CD4-positive, alpha-beta T cell treated with Interleukin-2 at 100 ng/mL for 4 hours (primary cell): ENCODE measurements at regions not wholly inside any gene's neighbourhood (a gene's known extent, or its start where the extent isn't known, plus 50 kb on each side); places are given as distances from the start of the nearest gene placed in this dataset.

Experiments used
- DNase-seq: peaks from one replicate; pipeline ENCODE4 v3.0.0-alpha.2; 2020; ENCODE audit warnings: low spot score

DNA sequence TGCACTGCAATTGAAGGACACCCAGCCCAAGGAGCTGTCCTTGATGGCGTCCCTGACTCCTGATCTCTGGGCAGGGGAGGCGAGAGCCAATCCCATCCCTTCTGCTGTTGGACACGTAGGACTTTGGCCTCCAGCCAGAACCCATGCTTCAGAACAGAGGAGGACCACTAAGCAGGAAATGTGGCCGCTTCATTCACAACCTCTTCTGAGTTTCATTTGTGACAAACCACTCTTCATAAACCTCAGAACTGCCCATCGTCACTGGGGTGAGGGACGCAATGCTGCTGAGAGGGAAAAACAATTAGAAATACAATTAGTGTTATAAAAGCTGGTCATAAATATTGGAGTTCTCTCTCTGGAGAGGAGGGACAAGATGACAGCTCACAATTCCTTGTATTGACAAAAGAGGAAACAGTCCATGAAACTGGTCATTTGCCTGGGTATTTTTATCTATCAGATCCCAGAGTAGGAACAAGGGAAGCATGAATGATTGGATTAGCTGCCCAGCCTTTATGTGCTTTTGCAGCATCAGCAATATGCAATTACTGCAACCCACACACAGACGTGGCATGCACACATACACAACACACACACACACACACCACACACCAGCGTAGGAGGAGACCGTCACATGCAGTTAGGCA is 216.5 kb upstream of the CADM1 start:
- no peak for DNase-seq

- DNase-seq: no peak
These were observed 214.7 kb upstream of the CADM1 start for GRCh38 chr11:115718945-115719344.

- DNase-seq: no peak
These were observed 213.9 kb upstream of the CADM1 start for GRCh38 chr11:115718106-115718505.

GRCh38 chr11:115716601-115717529 is 212.7 kb upstream of the CADM1 start:
- no peak for DNase-seq

- DNase-seq: no peak
These were observed 211.9 kb upstream of the CADM1 start for GRCh38 chr11:115716080-115716479.

DNA sequence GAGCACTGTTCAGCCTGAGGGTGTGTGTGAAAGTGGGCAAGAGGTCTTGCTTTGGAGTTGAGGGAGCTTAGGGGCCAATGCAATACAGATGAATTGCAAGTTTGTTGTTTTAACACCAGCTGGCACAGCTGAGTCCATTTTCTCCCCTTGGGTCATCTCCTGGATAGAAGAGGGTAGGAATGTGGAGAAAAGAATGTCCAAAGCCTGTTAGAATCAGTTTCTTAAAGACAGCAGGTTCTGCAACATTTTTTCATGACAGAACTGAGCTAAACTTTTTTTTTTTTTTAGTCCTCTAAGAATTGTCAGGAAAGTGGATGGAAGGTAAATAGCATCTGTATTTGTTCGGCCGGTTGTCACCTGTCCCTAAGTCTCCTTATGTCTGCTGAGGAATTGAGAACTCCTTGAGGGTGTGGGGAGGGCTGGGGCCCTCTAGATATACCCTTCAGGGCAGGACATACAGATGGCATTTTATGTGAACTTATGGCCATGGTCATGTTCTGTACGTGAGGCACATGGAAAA is 211.1 kb upstream of the CADM1 start:
- DNase-seq: no peak

DNA sequence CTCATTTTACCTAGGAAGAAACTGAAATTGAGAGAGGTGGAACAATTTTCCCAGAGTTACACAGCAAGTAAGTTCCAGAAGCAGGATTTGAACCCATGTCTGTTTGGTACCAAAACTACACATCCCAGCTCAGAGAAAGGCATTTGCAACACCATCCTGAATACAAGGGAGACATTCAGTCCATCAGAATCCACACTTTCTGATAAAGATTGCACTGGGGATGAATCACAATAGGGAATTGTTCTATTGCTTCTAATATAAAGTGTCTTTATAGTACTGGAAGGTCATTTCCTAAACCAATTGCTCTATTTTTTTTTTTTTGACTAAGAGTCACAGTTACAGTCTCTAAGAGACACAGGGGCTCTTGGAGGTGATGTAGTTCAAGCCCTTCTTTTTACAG is 208.1 kb upstream of the CADM1 start:
- no peak for DNase-seq

GRCh38 chr11:115710980-115711379 is 206.8 kb upstream of the CADM1 start:
- DNase-seq: no peak

DNA sequence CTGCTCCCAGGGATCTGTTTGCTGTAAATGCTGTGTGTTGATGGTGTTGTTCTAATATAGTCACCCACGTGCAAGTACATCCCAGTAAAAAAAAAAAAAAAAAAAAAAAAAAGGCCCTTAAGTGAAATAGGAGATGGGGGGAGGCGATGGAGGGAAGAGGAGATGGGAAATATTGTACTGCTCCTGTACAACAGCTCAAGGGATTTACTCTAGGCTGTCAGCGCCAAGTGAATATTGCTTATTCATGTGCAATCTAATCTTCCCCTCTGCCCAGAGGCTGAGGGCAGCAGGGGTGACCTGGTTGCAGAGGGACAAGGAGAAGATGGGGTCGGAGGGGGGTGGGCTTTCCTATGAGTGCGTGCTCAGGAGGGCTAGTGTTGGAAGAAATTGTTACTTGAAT is 206.2 kb upstream of the CADM1 start:
- no peak for DNase-seq

GRCh38 chr11:115709297-115709696 is 205.1 kb upstream of the CADM1 start:
- no peak for DNase-seq

GRCh38 chr11:115707180-115707905 is 203.1 kb upstream of the CADM1 start:
- no peak for DNase-seq

DNA sequence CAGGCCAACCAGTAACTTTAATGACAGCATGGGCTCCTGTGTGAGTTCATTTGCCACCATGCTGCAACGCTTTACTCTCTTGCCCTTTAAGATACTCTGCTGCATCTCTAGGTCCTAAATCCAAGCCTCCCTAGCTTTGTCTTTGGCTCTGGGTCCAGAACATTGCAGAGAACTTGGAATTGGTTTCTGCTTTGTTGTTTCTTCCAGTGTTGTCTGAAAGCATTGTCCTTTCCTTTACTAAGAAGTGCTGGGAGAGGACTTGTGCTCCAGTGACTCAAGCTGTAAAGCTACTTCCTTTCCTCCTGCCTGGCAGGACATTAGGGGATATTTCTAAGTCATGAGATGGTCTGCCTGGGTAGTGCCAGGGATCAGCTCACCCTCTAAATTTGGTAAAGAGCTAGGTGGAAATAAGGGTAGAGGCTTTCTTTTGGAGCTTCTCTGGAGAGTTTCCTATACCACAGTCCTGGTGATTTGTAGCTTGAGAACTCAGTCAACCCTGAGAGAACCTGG is 202.5 kb upstream of the CADM1 start:
- no peak for DNase-seq

DNA sequence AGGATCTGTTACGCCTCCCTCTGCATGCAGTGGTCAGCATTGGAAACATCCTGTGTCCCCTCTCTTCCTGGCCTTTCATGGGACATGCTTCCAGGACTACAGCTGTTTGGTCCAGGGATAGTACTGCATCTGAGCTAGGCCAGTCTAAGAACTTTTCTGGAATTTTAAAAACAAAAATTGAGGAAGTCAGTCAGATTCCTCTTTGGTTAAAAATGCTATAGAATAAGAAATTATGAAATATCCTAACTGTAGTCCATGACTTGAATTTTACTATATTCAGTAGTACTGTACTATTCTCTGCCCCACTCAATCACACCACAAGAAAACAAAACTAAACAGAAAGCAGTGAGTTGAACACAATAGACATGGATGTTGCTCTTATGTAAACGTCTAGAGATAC is 201.0 kb upstream of the CADM1 start:
- DNase-seq: no peak

- no peak for DNase-seq
These were observed 197.0 kb upstream of the CADM1 start for GRCh38 chr11:115700981-115701875.

DNA sequence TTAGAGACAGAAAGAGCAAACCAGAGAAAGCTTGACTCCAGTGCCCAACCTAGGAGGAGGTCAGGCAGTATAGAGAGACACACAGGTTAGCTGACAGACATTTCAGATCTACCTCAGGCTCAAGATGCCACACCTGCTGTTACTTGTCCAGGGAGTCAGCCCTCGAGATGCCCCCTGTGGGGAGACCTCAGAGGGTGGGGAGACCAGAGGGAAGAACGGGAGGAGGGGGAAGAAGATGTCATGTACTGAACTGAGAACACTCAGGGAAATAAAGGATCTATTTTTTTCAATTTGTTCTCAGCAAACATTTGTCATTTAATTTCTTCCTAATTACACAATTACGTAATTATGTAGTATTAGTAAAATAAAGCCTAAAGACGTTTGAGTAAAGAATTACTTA is 196.3 kb upstream of the CADM1 start:
- DNase-seq: no peak

DNA sequence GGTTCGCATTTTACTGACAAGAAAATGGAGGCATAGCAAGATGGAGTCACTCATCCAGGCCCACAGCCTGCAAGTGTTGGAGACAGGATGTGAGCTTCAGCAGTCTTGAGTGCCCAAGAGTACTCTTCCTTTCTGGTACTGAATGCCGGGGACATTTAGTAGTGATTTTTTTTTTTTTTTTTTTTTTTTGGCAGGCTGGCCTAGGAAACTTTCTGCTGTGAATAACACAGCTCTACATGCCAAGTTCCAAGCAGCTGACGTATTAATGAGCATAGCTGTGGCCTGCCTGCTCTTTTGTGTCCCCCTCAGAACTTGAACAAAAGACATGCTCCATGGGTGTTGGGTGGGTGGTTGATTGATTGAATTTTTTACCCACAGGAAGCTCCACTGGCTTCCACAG is 195.5 kb upstream of the CADM1 start:
- DNase-seq: no peak

DNA sequence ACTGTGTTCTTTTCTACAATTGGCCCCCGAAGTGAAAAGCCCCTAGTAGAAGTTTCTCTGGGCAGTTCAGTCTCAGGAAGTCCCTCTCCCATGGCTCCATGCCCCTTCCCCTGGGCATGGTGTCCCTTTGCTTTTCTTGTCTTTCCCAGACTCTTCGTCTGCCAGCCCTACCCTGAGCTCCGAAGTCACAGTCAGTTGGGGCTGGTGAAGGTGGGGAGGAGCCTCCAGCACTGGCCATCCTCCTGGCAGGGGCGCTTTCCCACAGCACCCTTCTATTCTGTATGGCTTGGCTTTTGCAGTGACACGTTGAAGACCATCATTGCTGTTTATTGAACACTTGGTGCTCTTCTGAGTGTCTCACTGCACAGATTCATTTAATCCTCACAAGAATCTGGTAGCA is 195.1 kb upstream of the CADM1 start:
- no peak for DNase-seq

DNA sequence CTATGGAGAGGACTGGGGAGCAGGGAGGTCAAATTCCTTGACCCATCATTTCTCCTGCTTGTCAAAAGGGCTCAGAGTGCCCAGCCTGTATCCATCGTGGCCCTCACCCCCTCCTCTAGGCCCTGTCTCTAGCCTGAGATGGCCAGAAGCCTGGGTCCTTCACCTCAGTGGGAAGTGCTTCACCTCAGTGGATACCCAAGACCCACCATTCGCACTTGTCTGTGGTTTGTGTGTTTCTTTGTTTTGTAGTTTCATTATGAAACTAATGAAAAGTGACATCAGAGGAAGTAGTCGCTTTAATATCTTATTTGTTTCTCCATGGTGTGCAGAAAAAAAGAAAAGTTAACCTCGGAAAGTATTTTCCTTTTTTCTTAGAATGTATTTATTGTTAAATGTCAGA is 194.0 kb upstream of the CADM1 start:
- DNase-seq: no peak

- DNase-seq: no peak
These were observed 192.3 kb upstream of the CADM1 start for GRCh38 chr11:115696563-115696962.

- no peak for DNase-seq
These were observed 191.6 kb upstream of the CADM1 start for GRCh38 chr11:115695677-115696364.

DNA sequence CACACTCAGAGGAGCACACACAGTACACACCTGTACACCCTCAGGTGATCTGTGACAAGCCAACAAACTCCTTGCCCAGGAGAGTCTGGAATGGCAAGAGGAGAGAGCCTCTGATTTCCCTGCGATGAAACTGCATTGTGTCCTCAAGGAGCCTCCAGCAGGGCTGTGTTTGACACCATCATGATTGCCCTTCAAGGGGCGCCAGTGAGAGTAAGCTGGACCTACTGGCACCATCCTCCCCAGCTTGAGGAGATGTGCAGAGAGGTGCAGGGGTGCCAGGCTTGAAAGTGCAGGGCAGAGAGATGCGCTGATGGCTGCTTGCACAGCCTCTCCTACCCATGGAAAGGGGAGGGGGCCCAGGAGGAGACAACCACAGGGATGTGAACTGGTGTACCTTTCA is 188.8 kb upstream of the CADM1 start:
- no peak for DNase-seq
